ENCODE measurements at regions not wholly inside any gene's neighbourhood (a gene's known extent, or its start where the extent isn't known, plus 50 kb on each side); places are given as distances from the start of the nearest gene placed in this dataset.

DNA sequence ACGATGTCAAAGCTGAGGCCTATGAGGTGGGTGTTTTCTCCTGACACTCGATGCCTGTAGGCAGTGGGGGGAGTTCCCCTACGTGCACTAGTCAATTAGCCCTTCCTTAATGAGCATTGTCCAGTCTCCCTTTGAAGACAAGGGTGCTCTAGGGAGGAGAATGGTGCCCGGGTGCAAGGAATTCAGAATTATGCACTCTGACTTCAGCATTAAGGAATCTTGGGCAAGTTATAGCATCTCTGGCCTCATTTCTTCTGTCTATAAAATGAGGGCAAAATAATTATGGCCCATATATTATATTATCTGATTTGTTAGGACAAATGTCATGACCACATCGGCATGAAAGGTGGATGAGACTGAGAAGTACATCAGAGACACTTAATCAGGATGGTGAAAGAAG is 82.1 kb upstream of the SLC7A1 start:
- DNase-seq (ENCODE audit: low spot score) = no peak
- H3K27ac ChIP-seq = peak overlapping the region; percentile 59; the same call in 1 of the 2 replicates
- TF ChIP-seq, protein P1, sequence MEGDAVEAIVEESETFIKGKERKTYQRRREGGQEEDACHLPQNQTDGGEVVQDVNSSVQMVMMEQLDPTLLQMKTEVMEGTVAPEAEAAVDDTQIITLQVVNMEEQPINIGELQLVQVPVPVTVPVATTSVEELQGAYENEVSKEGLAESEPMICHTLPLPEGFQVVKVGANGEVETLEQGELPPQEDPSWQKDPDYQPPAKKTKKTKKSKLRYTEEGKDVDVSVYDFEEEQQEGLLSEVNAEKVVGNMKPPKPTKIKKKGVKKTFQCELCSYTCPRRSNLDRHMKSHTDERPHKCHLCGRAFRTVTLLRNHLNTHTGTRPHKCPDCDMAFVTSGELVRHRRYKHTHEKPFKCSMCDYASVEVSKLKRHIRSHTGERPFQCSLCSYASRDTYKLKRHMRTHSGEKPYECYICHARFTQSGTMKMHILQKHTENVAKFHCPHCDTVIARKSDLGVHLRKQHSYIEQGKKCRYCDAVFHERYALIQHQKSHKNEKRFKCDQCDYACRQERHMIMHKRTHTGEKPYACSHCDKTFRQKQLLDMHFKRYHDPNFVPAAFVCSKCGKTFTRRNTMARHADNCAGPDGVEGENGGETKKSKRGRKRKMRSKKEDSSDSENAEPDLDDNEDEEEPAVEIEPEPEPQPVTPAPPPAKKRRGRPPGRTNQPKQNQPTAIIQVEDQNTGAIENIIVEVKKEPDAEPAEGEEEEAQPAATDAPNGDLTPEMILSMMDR (conservative IDR thresholded peaks at IDR 0.05; ENCODE audit: low read depth) = no peak
- ChIA-PET CTCF (interaction anchor here (0.5 kb wide), 1 partner anchor 1218 kb away, joined by 3 read pairs; no protein-coding TSS in a partner anchor), POLR2A (ENCODE audit: low non-redundant PET) (interaction anchor here (0.6 kb wide), 1 partner anchor 338 kb away, joined by 5 read pairs; no protein-coding TSS in a partner anchor)

DNA sequence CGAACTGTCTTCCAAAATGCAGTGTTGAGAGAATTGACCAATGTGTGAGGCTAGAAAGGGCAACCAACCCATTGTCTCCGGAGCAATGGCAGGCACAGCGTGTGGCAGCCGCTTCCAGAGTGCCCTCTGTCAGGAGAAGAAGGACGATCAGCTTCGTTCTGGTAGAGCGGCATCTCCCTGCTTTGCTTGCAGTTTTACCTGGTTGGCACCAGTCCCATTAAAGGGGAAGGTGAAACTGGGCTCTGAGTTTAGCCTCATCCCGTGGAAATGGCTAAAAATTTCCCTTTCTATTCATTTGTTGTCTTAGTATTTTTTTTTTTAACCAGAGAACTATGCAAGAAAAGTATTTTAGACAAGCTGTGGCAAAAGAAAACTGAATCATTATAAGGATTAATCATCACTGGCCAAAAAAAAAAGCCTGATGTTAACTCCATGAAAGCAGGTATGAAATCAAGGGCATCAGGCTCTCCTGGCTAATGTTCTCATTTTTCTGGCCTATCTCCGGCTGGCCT is 81.5 kb upstream of the SLC7A1 start:
- TF ChIP-seq, protein P1 (conservative IDR thresholded peaks at IDR 0.05; ENCODE audit: low read depth) = no peak
- peak overlapping the region; percentile 92 for H3K27ac ChIP-seq
- ChIA-PET POLR2A (ENCODE audit: low non-redundant PET) (interaction anchor here (0.6 kb wide), 1 partner anchor 338 kb away, joined by 5 read pairs; no protein-coding TSS in a partner anchor), CTCF (interaction anchor here (0.5 to 1.1 kb wide), 4 partner anchors 9 to 1217 kb away, joined by 3 to 4 read pairs (median 4); no protein-coding TSS in a partner anchor)
- DNase-seq (ENCODE audit: low spot score) = peak; percentile 57

DNA sequence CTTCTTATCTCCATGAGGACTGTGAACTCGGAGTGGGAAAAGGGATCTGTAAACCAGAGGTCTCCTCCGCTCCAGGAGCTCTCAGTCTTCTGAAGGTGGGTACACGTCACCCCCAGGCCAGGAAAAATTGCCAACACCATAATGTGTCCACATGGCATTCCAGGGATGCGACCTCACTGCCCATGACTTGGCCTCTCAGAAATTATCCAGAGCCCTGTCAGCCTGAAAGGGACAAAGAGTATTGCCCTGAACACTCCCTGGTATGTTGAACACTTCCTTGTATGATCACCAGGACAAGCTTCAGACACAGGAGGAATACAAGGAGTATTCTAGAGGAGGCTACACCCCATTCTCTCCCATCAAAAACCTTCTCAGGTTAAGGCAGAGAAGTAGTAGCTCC is 81.0 kb upstream of the SLC7A1 start:
- POLR2A ChIA-PET (ENCODE audit: low non-redundant PET) = no interaction called here
- H3K27ac ChIP-seq = peak overlapping the region; percentile 92
- TF ChIP-seq, protein P1 (conservative IDR thresholded peaks at IDR 0.05; ENCODE audit: low read depth) = no peak
- DNase-seq (ENCODE audit: low spot score) = no peak
- CTCF ChIA-PET = interaction anchor here (0.7 to 1.1 kb wide), 3 partner anchors 9 to 215 kb away, joined by 3 to 4 read pairs (median 4); no protein-coding TSS in a partner anchor

DNA sequence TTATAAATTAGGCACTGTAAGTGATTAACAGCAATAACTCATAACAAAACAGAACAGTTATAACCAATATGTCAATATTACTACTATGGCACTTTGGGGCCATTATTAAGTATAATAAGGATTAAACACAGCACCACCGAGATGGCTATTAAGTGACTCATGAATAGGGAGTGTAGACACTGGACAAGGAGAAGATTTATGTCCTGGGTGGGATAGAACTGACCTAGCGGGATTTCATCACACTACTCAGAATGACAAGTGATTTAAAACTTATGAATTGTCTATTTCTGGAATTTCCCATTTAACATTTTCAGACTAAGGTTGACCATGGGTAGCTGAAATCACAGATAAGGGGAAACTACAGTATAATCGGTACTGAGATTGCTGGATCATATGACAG is 79.0 kb upstream of the SLC7A1 start:
- POLR2A ChIA-PET (ENCODE audit: low non-redundant PET) = no interaction called here
- CTCF ChIA-PET = no interaction called here
- H3K27ac ChIP-seq = peak overlapping the region; percentile 50; the same call in 1 of the 2 replicates
- peak; percentile 38 for DNase-seq (ENCODE audit: low spot score)
- TF ChIP-seq, protein P1 (conservative IDR thresholded peaks at IDR 0.05; ENCODE audit: low read depth) = no peak

DNA sequence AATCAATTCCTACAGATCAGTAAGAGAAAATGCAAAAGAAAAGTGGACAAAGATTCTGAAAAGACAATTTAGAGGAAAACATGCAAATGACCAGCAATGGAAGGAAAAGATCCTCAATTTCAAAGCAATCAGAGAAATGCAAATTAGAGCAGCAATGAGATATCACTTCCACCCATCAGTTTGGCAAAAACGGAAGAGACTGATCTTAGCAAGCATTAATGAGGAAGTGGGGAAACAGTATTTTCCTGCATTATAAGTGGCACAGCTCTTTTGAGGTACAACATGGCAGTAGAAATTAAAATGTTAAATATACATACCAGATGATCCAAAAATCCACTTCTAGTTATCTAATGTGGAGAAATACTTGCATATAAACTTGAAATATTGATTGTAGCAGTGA is 69.1 kb upstream of the SLC7A1 start:
- ChIA-PET CTCF (no interaction called here), POLR2A (ENCODE audit: low non-redundant PET) (interaction anchor here (0.6 kb wide), 1 partner anchor 15 kb away, joined by 3 read pairs; no protein-coding TSS in a partner anchor)
- no peak overlapping the region for H3K27ac ChIP-seq
- no peak for DNase-seq (ENCODE audit: low spot score)
- TF ChIP-seq, protein P1 (conservative IDR thresholded peaks at IDR 0.05; ENCODE audit: low read depth) = no peak

DNA sequence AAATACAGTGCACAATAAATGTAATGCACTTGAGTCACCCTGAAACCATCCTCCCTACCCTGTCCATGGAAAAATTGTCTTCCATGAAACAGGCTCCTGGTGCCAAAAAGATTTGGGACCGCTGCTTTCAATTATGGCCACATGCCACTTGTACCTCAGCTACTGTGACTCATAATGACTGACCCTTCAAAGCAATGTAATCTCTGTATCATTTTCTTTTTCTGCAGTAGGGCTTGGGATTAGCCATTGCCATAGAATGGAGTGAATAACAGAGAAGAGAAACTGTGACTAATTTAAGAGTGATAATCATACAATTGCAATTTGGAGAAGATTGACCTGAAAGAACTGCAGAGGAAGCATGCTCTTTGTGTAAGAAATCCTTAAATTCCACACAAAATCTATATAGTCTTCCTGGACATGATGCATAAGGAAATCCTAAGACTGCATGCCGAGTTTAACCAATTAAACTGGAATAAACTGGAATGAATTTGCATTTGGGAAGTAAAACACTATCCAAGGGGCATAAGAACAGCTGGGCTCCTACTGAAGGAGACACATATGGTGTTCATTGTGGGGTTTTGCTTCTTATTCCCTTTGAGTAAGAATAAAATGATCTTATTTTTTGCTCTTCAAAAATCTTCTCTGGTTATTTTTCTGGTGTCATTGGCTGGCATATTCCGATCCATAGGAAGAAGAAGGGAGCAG is 59.5 kb upstream of the SLC7A1 start:
- DNase-seq (ENCODE audit: low spot score) = no peak
- ChIA-PET CTCF (no interaction called here), POLR2A (ENCODE audit: low non-redundant PET) (no interaction called here)
- TF ChIP-seq, protein P1 (conservative IDR thresholded peaks at IDR 0.05; ENCODE audit: low read depth) = no peak
- H3K27ac ChIP-seq = no peak overlapping the region
